Activated CD8-positive, alpha-beta T cell treated with anti-CD3 and anti-CD28 coated beads, Interleukin-2, amount 10 ng/mL, durations not matched to agents 7 days and 5 days (primary cell): ENCODE measurements at regions not wholly inside any gene's neighbourhood (a gene's known extent, or its start where the extent isn't known, plus 50 kb on each side); places are given as distances from the start of the nearest gene placed in this dataset.
"Not testable (repeated sequence)": the region's sequence is repeated elsewhere in the genome, so short reads cannot be mapped to it uniquely, and the experiment has no call there.

Experiments
- ATAC-seq: fragments of 150-1000 bp; cut with Tn5 transposase; one replicate; pipeline ENCODE4 v1.10.0; 2021; ENCODE audit warnings: moderate library complexity
- CTCF ChIA-PET: fragments of 350-600 bp; sonication (Branson Sonifier 250); formaldehyde crosslinking; loops from one replicate; lab custom pipeline; 2021; ENCODE audit warnings: antibody characterized with exemption; lab: Charles Lee
- POLR2A ChIA-PET: fragments of 350-600 bp; sonication (Branson Sonifier 250); formaldehyde crosslinking; loops from one replicate; lab custom pipeline; 2021; ENCODE audit warnings: antibody characterized with exemption; lab: Charles Lee
- DNase-seq: peaks from one replicate; pipeline ENCODE4 v3.0.0-alpha.2; 2020
- H3K27ac Mint-ChIP-seq: one replicate; pipeline ENCODE4 v1.8.0; 2021; ENCODE audit warnings: mild to moderate bottlenecking, mixed read lengths
- H3K27me3 Mint-ChIP-seq: one replicate; pipeline ENCODE4 v1.8.0; 2021; ENCODE audit warnings: low read depth, mixed read lengths
- H3K36me3 Mint-ChIP-seq: one replicate; pipeline ENCODE4 v1.8.0; 2021; ENCODE audit warnings: low read depth, mixed read lengths
- H3K4me1 Mint-ChIP-seq: one replicate; pipeline ENCODE4 v1.8.0; 2021; ENCODE audit warnings: low read depth, mixed read lengths
- H3K4me3 Mint-ChIP-seq: one replicate; pipeline ENCODE4 v1.8.0; 2021; ENCODE audit warnings: mild to moderate bottlenecking, mixed read lengths
- H3K9me3 Mint-ChIP-seq: one replicate; pipeline ENCODE4 v1.8.0; 2022; ENCODE audit warnings: mixed read lengths; ENCODE audit not compliant: insufficient read depth

- Mint-ChIP-seq H3K27ac (no peak overlapping the region), H3K27me3 (no peaks in the 10 kb centered on the region), H3K36me3 (no peaks in the 10 kb centered on the region), H3K9me3 (no peaks in the 10 kb centered on the region), H3K4me1 (no peaks in the 10 kb centered on the region), H3K4me3 (no peak overlapping the region)
- ChIA-PET POLR2A (no interaction called here), CTCF (no interaction called here)
- no peak for DNase-seq
- ATAC-seq, result no peak
These were observed 146.8 kb downstream of the TFAP2B start for GRCh38 chr6:50965495-50965894.

DNA sequence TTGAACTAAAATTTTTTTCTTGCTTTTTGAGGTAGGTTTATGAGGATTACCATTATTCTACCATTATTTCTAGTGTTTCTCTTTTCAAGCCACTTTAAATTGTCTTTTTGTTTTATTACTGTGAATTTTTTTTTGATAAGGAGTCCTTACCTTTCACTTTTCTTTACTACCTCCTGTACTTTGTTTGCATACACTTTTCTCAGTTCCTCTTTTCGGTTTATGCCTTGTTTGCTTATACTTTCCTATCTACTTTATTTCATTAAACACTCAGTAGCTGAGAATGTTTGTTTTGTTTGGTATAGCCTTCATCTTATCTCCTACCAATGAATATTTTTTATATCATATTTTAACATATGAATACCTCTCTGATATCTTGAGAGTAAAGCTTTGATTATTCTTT lies 147.9 kb downstream of the TFAP2B start:
- no peak overlapping the region for H3K4me3 Mint-ChIP-seq
- POLR2A ChIA-PET, result no interaction called here
- CTCF ChIA-PET, result no interaction called here
- no peak overlapping the region for H3K27ac Mint-ChIP-seq
- no peaks in the 10 kb centered on the region for H3K9me3 Mint-ChIP-seq
- DNase-seq, result no peak
- no peaks in the 10 kb centered on the region for H3K4me1 Mint-ChIP-seq
- H3K36me3 Mint-ChIP-seq, result no peaks in the 10 kb centered on the region
- no peaks in the 10 kb centered on the region for H3K27me3 Mint-ChIP-seq
- ATAC-seq, result no peak

DNA sequence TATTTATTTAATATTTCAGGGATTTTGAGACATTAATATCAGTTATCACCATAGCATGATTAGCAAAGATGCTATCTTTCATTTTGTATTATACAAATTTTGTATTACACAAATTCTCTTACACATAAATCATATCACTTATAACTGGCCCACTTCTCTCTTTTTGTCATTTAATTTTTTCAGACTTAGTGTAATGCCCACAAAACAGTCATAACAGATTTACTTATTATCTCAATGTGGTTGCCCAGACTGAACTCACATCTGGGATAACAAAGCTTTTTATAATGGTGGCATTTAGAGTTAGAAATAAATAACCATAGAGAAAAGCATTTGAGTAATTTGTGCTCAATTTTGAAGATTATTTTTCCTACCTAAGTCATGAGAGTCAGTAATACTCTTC lies 148.3 kb downstream of the TFAP2B start:
- Mint-ChIP-seq H3K27me3 (no peaks in the 10 kb centered on the region), H3K27ac (no peak overlapping the region), H3K9me3 (no peaks in the 10 kb centered on the region), H3K36me3 (no peaks in the 10 kb centered on the region), H3K4me1 (no peaks in the 10 kb centered on the region), H3K4me3 (no peak overlapping the region)
- DNase-seq (no peak), ATAC-seq (no peak)
- ChIA-PET POLR2A (no interaction called here), CTCF (no interaction called here)

DNA sequence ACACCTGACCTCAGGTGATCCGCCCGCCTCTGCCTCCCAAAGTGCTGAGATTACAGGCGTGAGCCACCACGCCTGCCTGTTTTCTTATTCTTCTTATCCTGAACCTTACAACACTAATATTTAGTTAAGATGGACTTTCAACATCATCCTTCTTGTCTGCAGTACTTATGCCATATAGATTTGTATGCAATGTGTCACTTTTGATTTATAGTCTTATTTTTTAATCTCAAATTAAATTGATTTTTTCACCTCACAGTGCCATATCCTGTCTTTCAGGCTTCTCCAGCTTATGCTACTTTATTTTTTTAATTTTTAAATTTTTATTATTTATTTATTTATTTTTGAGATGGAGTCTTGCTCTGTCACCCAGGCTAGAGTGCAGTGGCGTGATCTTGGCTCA lies 149.6 kb downstream of the TFAP2B start:
- H3K4me1 Mint-ChIP-seq, CTCF ChIA-PET: not testable (repeated sequence)

DNA sequence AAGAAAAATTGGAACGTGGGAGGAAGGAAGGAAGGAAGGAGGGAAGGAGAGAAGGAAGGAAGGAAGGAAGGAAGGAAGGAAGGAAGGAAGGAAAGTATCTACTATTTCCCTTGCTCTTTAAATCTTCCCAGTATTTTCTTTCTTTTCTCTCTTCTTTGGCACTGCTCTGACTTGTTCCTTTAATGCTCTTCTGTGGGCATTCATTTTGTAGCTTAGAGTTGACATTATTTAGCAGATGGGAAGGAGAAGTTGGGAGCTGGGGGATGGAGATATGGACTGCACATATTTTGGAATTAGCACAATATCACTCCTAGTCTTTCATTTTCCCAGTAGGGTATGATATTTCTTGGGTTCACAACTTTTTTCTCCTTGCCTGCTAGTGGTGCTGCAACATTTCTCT lies 152.2 kb downstream of the TFAP2B start:
- DNase-seq, result no peak
- no peaks in the 10 kb centered on the region for H3K4me1 Mint-ChIP-seq
- ATAC-seq, result no peak
- ChIA-PET CTCF (no interaction called here), POLR2A (no interaction called here)
- H3K36me3 Mint-ChIP-seq, result no peaks in the 10 kb centered on the region
- no peaks in the 10 kb centered on the region for H3K27me3 Mint-ChIP-seq
- no peak overlapping the region for H3K4me3 Mint-ChIP-seq
- no peak overlapping the region for H3K27ac Mint-ChIP-seq
- no peaks in the 10 kb centered on the region for H3K9me3 Mint-ChIP-seq

More for the DNA sequence above, 149.6 kb downstream of the TFAP2B start:
- H3K9me3 Mint-ChIP-seq, ATAC-seq, POLR2A ChIA-PET, H3K36me3 Mint-ChIP-seq, H3K27me3 Mint-ChIP-seq, H3K4me3 Mint-ChIP-seq, H3K27ac Mint-ChIP-seq, DNase-seq: not testable (repeated sequence)

DNA sequence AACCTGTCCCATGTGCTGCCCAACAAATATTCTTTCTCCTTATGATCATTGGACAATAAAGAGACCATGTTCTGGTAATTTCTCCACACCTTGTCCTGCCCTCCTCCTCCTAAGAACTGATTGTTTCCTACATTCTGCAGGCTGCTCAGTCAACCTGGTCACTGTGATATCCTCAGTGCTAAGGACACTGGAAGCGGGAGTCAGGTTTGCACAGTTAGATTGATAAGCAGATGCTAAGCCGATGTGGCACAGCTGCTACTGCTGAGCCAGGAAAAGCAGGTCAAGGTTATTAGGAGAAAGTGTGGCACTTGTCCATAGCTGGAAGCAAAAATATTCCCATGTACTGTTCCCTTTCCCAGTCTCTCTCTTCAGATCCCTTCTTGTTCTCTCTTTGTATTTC lies 154.8 kb downstream of the TFAP2B start:
- ChIA-PET POLR2A (no interaction called here), CTCF (no interaction called here)
- Mint-ChIP-seq H3K4me1 (no peaks in the 10 kb centered on the region), H3K27ac (no peak overlapping the region), H3K4me3 (no peak overlapping the region), H3K36me3 (no peaks in the 10 kb centered on the region), H3K27me3 (no peaks in the 10 kb centered on the region), H3K9me3 (peaks cover 4% of the 10 kb centered on the region)
- DNase-seq (no peak), ATAC-seq (no peak)

GRCh38 chr6:50974319-50974718 lies 155.6 kb downstream of the TFAP2B start:
- DNase-seq, result no peak
- CTCF ChIA-PET, result no interaction called here
- no peaks in the 10 kb centered on the region for H3K36me3 Mint-ChIP-seq
- ATAC-seq, result no peak
- peaks cover 4% of the 10 kb centered on the region for H3K9me3 Mint-ChIP-seq
- no peaks in the 10 kb centered on the region for H3K4me1 Mint-ChIP-seq
- POLR2A ChIA-PET, result interaction anchor here (0.5 kb wide), 1 partner anchor 1110 kb away, joined by 3 read pairs; no protein-coding TSS in a partner anchor
- H3K27me3 Mint-ChIP-seq, result no peaks in the 10 kb centered on the region
- H3K4me3 Mint-ChIP-seq, result no peak overlapping the region
- H3K27ac Mint-ChIP-seq, result no peak overlapping the region

DNA sequence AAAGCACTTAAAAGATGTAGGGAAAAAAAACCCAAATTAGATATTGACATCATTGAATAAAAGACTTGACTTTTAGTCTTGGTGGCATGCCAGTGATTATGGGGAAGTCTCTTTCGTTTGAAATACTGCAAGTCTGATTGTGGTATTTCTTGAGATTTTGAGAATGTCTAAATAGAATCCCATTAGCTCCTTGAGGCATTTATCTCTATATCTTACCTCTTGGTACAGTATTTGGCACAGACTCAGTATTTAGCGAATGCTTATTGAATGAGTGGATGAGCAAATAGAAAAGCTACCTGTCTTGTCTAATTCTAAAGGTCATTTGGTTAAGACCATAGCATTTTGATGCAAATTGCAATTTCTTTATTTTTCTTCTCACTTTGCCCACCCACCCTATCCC lies 156.5 kb downstream of the TFAP2B start:
- CTCF ChIA-PET, result no interaction called here
- Mint-ChIP-seq H3K27me3 (no peaks in the 10 kb centered on the region), H3K27ac (no peak overlapping the region), H3K4me1 (no peaks in the 10 kb centered on the region), H3K9me3 (peaks cover 4% of the 10 kb centered on the region), H3K36me3 (no peaks in the 10 kb centered on the region), H3K4me3 (no peak overlapping the region)
- POLR2A ChIA-PET, result no interaction called here
- DNase-seq (no peak), ATAC-seq (no peak)

DNA sequence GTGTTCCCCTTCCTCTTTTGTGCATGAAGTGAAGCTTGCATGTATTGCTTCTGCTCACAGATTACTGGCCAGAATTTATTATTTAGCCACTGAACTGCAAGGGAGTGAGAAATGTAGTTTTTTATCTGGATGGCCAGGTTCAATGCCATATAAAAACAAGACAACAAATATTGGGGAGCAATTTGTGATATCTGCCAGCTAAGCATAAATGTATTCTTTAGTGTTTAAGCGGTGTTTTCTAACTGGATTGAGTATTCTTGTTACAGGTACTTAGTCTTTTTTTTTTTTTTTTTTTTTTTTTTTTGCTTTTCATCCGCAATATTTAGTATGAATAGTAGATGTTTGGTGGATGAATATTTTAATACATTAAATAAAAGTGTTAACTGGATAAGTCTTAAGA lies 158.2 kb downstream of the TFAP2B start:
- peaks cover 4% of the 10 kb centered on the region for H3K9me3 Mint-ChIP-seq
- no peak overlapping the region for H3K4me3 Mint-ChIP-seq
- DNase-seq, result no peak
- ChIA-PET POLR2A (no interaction called here), CTCF (no interaction called here)
- no peaks in the 10 kb centered on the region for H3K36me3 Mint-ChIP-seq
- ATAC-seq, result no peak
- no peak overlapping the region for H3K27ac Mint-ChIP-seq
- H3K4me1 Mint-ChIP-seq, result no peaks in the 10 kb centered on the region
- no peaks in the 10 kb centered on the region for H3K27me3 Mint-ChIP-seq

DNA sequence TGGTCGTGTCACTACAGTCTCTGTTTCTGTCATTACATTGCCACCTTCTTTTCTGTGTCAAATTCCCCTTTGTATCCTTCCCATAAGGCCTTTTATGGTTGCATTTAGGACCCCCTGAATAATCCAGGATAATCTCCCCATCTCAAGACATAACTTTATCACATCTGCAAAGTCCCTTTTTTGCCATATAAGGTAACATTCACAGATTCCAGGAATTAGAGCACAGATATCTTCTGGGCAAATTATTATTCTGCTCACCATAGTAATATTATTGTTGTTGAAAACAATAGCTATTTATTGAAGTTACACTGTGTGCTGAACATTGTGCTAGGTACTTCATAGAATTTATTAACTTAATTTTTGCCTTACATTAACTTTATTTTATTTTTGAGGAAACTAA lies 159.1 kb downstream of the TFAP2B start:
- no peak overlapping the region for H3K4me3 Mint-ChIP-seq
- ATAC-seq, result no peak
- POLR2A ChIA-PET, result no interaction called here
- H3K27ac Mint-ChIP-seq, result no peak overlapping the region
- H3K36me3 Mint-ChIP-seq, result no peaks in the 10 kb centered on the region
- H3K9me3 Mint-ChIP-seq, result peaks cover 4% of the 10 kb centered on the region
- CTCF ChIA-PET, result no interaction called here
- no peaks in the 10 kb centered on the region for H3K4me1 Mint-ChIP-seq
- no peaks in the 10 kb centered on the region for H3K27me3 Mint-ChIP-seq
- no peak for DNase-seq

DNA sequence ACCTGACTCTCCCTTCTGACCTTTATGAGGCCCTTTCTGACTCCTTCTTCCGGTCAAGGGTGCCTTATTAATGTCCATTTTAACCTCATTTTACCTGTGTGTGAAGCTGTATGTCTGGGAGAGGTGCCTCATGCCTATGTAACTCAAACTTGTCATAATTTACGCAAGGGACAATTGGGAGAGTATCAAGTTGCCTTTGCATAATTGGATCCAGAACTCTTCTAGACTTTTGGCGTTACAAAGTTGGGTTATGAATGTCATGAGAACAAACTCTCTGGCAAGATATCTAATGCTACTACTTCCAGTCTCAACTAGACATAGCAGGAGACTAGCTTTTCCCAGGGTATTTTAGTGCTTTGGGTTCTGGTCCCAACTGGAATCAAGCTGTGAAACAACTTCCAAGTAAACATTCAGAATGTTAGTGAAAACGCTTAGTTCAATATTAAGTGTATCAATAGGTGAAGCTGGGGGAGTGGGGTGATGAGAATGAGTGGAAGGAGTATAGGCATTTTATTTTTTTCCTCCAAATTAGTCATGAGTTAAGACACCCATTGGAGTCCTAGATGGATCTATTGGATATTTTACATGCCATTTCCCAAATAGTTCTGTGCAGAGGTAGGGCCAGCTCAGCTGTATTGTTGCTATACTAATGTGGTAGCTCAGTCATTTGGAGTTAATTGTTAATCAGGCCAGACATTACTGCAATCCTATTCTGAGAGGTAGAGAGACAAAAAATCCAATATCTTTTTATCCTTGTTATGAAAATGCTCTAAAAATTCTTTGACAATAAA lies 159.9 kb downstream of the TFAP2B start:
- H3K27me3 Mint-ChIP-seq, result no peaks in the 10 kb centered on the region
- no peak overlapping the region for H3K4me3 Mint-ChIP-seq
- POLR2A ChIA-PET, result no interaction called here
- DNase-seq (no peak), ATAC-seq (no peak)
- H3K27ac Mint-ChIP-seq, result no peak overlapping the region
- CTCF ChIA-PET, result no interaction called here
- H3K36me3 Mint-ChIP-seq, result no peaks in the 10 kb centered on the region
- no peaks in the 10 kb centered on the region for H3K4me1 Mint-ChIP-seq
- peaks cover 4% of the 10 kb centered on the region for H3K9me3 Mint-ChIP-seq

GRCh38 chr6:50979171-50979525 lies 160.5 kb downstream of the TFAP2B start:
- H3K4me3 Mint-ChIP-seq, result no peak overlapping the region
- H3K27me3 Mint-ChIP-seq, result no peaks in the 10 kb centered on the region
- no peak for ATAC-seq
- no peak for DNase-seq
- no peaks in the 10 kb centered on the region for H3K36me3 Mint-ChIP-seq
- peaks cover 4% of the 10 kb centered on the region for H3K9me3 Mint-ChIP-seq
- H3K27ac Mint-ChIP-seq, result no peak overlapping the region
- no peaks in the 10 kb centered on the region for H3K4me1 Mint-ChIP-seq
- ChIA-PET CTCF (no interaction called here), POLR2A (no interaction called here)

GRCh38 chr6:50984135-50984534 lies 165.5 kb downstream of the TFAP2B start:
- Mint-ChIP-seq H3K9me3 (no peaks in the 10 kb centered on the region), H3K36me3 (no peaks in the 10 kb centered on the region), H3K4me1 (no peaks in the 10 kb centered on the region), H3K27ac (no peak overlapping the region), H3K27me3 (no peaks in the 10 kb centered on the region), H3K4me3 (no peak overlapping the region)
- ATAC-seq (no peak), DNase-seq (no peak)
- POLR2A ChIA-PET, result no interaction called here
- CTCF ChIA-PET, result no interaction called here
